ENCODE measurements at regions not wholly inside any gene's neighbourhood (a gene's known extent, or its start where the extent isn't known, plus 50 kb on each side); places are given as distances from the start of the nearest gene placed in this dataset.
A peak's percentile ranks its signal among the peaks of the same experiment; 100 is the strongest.

DNA sequence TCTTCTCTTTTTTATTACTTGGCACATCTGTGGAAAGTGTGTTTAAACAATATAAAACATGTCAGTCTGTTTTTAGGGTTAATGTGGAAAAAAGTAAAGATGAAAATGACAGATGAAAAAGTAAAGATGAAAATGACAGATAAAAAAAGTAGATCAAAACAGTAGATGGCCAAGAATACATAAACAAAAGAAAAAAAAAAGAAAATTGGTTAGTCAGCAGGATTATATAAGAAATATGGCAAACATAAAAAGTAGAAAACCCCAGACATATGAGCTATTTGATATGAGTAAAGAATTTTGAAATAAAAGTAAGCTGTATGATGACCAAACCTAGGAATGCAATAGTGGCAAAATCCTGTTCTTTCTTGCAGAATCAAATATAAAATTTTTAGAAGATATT lies 365.7 kb upstream of the AKR1E2 start:
- H3K36me3 Mint-ChIP-seq, result no peaks in the 10 kb centered on the region
- peaks cover 3% of the 10 kb centered on the region for H3K9me3 Mint-ChIP-seq (ENCODE audit: low read depth)
- peaks cover 6% of the 10 kb centered on the region for H3K27me3 Mint-ChIP-seq
- H3K4me1 Mint-ChIP-seq (ENCODE audit: low read depth), result no peaks in the 10 kb centered on the region
- H3K4me3 Mint-ChIP-seq, result no peak overlapping the region
- H3K27ac Mint-ChIP-seq, result no peak overlapping the region

DNA sequence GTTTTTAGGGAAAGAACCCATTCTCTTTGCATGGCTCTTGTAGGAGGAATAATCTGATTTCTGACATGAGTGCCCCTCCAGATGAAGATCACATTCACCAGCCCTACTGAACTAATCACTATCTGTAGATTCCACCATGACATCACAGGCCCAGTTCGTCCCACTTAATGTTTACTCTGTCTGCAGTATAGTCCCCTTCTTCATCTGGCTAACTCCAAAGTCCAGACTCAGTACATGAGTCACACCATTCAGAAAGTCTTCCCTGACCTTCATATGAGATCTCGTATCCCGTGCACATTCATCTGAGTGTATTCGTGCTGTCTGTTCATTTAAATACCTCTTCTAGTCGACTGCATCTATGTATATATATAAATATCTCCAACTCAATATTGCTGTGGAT lies 366.5 kb upstream of the AKR1E2 start:
- Mint-ChIP-seq H3K27ac (no peak overlapping the region), H3K4me1 (ENCODE audit: low read depth) (no peaks in the 10 kb centered on the region), H3K36me3 (no peaks in the 10 kb centered on the region), H3K4me3 (no peak overlapping the region), H3K27me3 (peaks cover 6% of the 10 kb centered on the region), H3K9me3 (ENCODE audit: low read depth) (peaks cover 3% of the 10 kb centered on the region)

DNA sequence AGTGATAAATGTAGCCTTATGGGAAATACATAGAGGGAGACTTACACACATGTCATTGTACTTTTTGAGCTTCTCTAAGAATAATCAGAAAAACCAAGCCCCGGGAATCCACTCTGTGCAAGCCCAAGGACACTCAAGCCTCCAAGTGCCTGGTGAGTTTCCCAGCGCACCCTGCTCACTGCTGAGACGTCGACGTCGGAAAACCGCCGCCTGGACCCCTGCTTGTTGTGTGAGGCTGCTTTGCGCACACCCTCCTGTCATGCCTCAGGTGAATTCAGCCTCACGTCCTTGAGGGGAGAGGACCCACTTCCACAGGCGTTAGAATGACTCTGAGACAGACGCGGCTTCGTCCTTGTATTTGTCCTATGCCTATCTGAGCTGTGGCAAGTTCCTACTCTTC lies 368.4 kb upstream of the AKR1E2 start:
- Mint-ChIP-seq H3K9me3 (ENCODE audit: low read depth) (no peaks in the 10 kb centered on the region), H3K4me3 (no peak overlapping the region), H3K36me3 (no peaks in the 10 kb centered on the region), H3K27me3 (peaks cover 5% of the 10 kb centered on the region), H3K27ac (no peak overlapping the region), H3K4me1 (ENCODE audit: low read depth) (no peaks in the 10 kb centered on the region)

DNA sequence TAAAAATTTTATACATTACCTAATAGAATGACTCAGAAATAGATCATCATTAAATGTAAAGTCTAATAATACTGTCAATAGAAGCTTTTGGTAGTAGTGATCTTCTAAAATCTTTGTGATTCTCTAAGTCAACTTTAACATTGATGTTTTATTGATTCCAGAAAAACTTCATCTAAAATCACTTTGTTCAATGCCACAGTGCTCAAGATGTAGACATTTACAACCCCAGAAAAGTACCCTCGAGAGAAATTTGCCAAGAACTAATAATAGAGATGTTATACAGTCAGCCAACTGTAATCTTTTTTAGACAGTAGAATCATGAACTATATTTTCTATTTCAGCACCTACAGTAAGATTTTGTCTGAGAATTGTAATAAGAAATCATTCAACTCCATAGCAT lies 369.2 kb upstream of the AKR1E2 start:
- Mint-ChIP-seq H3K9me3 (ENCODE audit: low read depth) (no peaks in the 10 kb centered on the region), H3K27ac (no peak overlapping the region), H3K4me1 (ENCODE audit: low read depth) (no peaks in the 10 kb centered on the region), H3K27me3 (peaks cover 5% of the 10 kb centered on the region), H3K36me3 (no peaks in the 10 kb centered on the region), H3K4me3 (no peak overlapping the region)

DNA sequence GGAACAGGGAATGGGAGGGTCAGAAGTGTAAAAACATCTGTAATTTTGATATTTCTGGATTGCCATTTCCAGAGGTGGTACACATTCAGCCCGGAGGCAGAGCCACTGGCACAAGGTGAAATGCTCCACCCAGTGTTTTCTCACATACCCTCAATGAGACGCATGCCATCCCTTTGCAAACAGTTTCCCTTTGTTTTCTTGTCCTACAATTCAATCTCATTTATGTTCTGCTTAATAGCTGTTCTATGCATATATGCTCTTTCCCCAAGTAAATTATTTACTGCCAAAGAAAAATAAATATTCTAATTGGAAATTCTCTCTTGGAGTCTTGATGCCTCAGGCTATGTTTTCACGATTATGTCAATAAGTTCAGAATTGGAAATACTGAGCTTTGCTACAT lies 369.7 kb upstream of the AKR1E2 start:
- H3K9me3 Mint-ChIP-seq (ENCODE audit: low read depth), result no peaks in the 10 kb centered on the region
- peaks cover 5% of the 10 kb centered on the region for H3K27me3 Mint-ChIP-seq
- peaks cover under 1% of the 10 kb centered on the region for H3K4me1 Mint-ChIP-seq (ENCODE audit: low read depth)
- H3K36me3 Mint-ChIP-seq, result no peaks in the 10 kb centered on the region
- no peak overlapping the region for H3K27ac Mint-ChIP-seq
- no peak overlapping the region for H3K4me3 Mint-ChIP-seq

DNA sequence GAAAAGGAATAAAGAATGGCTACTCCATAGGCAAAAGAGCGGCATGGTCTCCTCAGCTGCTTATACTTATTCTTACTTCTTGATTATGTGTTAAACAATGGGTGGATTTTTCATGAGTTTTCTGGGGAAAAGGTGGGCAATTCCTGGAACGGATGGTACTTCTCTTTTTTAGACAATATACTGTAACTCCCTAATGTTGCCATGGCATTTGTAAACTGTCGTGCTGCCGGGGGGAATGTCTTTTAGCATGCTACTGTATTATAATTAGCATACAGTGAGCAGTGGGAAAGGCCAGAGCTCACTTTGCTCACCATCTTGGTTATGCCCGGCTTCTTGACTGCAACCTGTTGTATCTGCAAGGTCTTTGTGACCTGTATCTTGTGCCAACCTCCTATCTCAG lies 372.1 kb upstream of the AKR1E2 start:
- Mint-ChIP-seq H3K27me3 (peaks cover 6% of the 10 kb centered on the region), H3K27ac (no peak overlapping the region), H3K9me3 (ENCODE audit: low read depth) (no peaks in the 10 kb centered on the region), H3K4me3 (no peak overlapping the region), H3K4me1 (ENCODE audit: low read depth) (peaks cover 11% of the 10 kb centered on the region), H3K36me3 (no peaks in the 10 kb centered on the region)

DNA sequence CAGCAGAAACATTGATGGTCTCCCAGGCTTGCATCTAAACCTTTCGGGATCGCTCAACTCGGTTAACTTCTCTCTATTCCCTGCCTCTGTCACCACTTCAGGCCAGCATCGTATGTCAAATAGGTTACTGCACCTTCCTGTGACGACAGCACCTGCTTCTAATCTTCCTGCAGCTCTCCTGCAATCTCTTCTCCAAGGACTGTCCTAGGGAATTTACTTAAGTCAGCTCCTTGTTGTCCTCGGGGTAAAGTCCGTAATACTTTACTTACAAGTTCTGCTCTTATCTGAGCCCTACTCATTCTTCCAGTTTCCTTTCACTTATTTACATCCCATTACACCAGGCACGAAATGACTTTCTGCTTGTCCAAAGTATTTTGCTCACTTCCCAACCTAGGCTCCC lies 372.7 kb upstream of the AKR1E2 start:
- no peak overlapping the region for H3K27ac Mint-ChIP-seq

DNA sequence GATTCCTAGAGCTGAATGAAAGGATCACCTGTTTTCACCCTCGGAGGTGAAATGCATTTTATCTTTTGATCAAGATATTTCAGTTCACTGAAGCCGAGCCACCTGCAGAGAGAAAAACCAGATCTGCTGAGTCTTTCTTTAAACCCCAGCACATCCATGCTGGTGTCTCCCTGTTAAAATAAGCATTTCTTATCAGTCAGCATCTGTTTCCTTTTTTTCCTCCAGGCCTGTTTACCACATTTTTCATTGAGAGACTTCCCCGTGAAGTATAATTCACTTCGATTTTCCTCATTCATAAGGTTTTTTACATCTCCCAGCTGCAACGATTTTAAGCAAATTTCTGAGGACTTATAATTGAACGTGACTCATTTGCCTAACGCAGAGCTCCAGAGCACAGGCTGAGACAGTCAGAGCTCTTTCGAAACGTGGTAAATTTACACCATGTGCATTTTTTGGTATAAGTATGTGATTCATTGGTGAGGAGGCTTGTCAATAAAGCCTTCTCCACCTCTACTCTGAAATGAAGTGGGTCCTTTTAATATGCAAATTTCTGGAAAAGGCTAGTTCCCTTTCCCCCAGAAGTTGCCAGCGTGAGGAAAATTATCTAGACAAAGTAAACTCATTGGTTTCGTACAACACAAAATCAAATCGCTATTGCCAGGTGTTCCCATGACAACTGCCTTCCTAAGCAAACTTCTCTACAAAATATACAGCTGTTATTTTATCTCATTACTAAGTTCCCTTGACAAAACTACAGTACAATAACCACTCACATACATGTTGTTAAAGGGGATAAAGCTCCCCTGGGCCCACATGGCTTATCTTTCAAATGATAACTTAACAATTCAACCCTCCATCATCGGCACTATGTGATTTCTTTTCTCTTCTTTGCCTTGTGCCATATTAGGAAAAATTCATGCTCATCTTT lies 374.8 kb upstream of the AKR1E2 start:
- Mint-ChIP-seq H3K4me3 (no peak overlapping the region), H3K36me3 (no peaks in the 10 kb centered on the region), H3K9me3 (ENCODE audit: low read depth) (no peaks in the 10 kb centered on the region), H3K4me1 (ENCODE audit: low read depth) (peaks cover 11% of the 10 kb centered on the region), H3K27me3 (peaks cover 5% of the 10 kb centered on the region), H3K27ac (peak overlapping the region; percentile 7)

More for the DNA sequence above, 372.7 kb upstream of the AKR1E2 start:
- H3K9me3 Mint-ChIP-seq (ENCODE audit: low read depth), result no peaks in the 10 kb centered on the region
- H3K4me3 Mint-ChIP-seq, result no peak overlapping the region
- no peaks in the 10 kb centered on the region for H3K36me3 Mint-ChIP-seq
- H3K27me3 Mint-ChIP-seq, result peaks cover 6% of the 10 kb centered on the region
- peaks cover 11% of the 10 kb centered on the region for H3K4me1 Mint-ChIP-seq (ENCODE audit: low read depth)

DNA sequence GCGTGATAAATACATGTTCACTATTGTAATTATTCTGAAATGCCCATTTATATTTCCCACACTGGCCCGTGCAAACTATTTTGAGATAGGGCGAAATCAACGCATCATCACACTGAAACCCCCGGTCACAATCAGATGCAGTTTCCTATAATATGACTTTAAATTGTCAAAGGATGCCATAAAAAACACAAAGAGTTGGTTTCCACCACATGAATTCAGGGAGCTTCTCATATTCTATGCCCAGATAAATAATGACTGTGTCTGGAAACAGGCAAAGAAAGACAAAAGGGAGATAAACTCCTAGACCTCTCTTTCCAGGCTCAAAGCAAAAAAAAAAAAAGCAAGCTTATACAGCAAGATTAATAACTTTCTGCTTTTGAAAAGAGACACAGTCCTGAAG lies 375.8 kb upstream of the AKR1E2 start:
- Mint-ChIP-seq H3K4me3 (no peak overlapping the region), H3K27me3 (peaks cover 5% of the 10 kb centered on the region), H3K36me3 (no peaks in the 10 kb centered on the region), H3K4me1 (ENCODE audit: low read depth) (peaks cover 11% of the 10 kb centered on the region), H3K9me3 (ENCODE audit: low read depth) (no peaks in the 10 kb centered on the region), H3K27ac (no peak overlapping the region)

DNA sequence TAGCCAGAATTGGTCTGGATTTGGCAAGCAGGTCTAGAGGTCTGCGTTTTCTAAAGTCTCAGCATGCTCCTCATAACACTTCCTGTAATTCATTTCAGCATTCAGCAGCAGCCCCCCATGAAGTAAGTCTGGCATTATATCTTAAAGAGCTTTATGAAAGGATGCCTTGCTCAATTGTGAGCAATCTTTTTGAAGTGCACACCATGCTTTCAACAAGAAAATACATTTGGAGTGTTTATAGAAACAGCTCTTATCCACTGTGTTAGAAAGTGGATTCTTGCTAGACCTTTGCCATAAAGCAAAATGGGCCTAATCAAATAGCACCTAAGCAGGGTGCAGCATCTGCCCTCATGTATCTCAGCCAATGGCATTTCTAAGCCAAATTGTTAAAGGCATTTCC lies 378.0 kb upstream of the AKR1E2 start:
- Mint-ChIP-seq H3K27me3 (peaks cover 10% of the 10 kb centered on the region), H3K36me3 (peaks cover 8% of the 10 kb centered on the region), H3K27ac (no peak overlapping the region), H3K9me3 (ENCODE audit: low read depth) (peaks cover 9% of the 10 kb centered on the region), H3K4me1 (ENCODE audit: low read depth) (peaks cover 11% of the 10 kb centered on the region), H3K4me3 (no peak overlapping the region)

DNA sequence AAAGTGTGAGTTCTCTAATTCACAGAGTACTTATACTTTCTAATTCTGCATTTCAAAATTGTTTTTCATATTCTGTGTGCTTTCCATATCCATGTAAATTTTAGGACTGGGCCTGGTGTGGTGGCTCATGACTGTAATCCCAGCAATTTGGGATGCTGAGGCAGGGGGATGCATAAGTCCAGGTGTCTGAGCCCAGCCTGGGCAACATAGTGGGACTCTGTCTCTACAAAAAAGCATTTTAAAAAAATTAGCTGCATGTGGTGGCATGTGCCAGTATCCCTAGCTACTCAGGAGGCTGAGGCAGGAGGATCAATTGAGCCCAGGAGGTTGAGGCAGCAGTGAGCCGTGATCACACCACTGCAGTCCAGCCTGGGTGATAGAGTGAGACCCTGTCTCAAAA lies 382.6 kb upstream of the AKR1E2 start:
- Mint-ChIP-seq H3K36me3 (peaks cover 8% of the 10 kb centered on the region), H3K27ac (no peak overlapping the region), H3K4me3 (no peak overlapping the region), H3K4me1 (ENCODE audit: low read depth) (no peaks in the 10 kb centered on the region), H3K9me3 (ENCODE audit: low read depth) (peaks cover 18% of the 10 kb centered on the region), H3K27me3 (peaks cover 5% of the 10 kb centered on the region)

DNA sequence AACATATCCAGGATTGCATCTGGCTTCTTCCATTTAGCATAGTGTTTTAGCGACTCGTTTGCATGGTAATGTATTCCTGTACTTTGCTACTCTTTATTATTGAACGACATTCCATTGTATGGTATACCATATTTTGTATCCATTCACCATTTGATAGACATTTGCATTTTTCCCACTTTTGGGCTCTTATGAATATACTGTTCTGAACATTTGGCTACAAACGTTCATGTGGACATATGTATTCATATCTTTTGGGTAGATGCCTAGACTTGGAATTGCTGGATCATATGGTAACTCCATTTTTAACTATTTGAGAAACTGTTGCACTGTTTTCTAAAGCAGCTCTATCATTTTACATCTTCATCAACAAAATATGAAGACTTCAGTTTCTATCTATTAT lies 383.7 kb upstream of the AKR1E2 start:
- Mint-ChIP-seq H3K4me1 (ENCODE audit: low read depth) (no peaks in the 10 kb centered on the region), H3K36me3 (peaks cover 8% of the 10 kb centered on the region), H3K4me3 (no peak overlapping the region), H3K27me3 (peaks cover 5% of the 10 kb centered on the region), H3K9me3 (ENCODE audit: low read depth) (peaks cover 18% of the 10 kb centered on the region), H3K27ac (no peak overlapping the region)

DNA sequence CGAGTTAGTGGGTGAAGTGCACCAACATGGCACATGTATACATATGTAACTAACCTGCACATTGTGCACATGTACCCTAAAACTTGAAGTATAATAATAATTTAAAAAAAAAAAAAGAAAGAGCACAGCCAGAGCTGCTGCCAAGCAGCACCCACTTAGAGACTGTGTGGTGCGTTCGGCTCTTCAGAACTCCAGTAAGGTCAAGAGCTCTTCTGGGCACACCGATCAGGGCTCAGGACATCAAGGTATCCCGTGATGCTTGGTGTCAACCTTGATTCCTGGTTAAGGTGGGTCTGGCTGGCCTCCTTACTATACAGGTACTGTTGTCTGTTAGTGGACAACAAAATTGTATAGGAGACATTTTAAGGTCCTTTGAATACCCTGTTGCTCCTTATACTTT lies 385.7 kb upstream of the AKR1E2 start:
- Mint-ChIP-seq H3K27ac (no peak overlapping the region), H3K9me3 (ENCODE audit: low read depth) (peaks cover 18% of the 10 kb centered on the region), H3K36me3 (peaks cover 8% of the 10 kb centered on the region), H3K4me1 (ENCODE audit: low read depth) (no peaks in the 10 kb centered on the region), H3K4me3 (no peak overlapping the region), H3K27me3 (peaks cover 5% of the 10 kb centered on the region)

DNA sequence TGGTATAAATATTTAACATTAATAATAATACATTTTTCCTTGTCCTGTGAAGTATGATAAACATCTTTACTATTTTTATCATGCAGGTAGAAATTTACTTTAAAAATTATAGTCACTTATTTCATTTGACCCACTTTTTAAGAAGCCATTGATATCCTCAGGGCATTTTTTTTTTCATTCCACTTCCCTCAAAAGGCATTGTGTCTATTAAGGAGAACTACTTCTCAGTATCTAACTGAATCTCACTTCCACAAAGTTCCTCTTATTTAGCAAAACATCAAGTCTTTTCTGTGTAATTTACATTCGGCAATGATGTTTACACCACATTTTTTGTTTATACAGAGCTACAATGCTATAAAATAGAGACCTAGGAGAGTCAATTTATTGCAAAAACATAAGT lies 388.2 kb upstream of the AKR1E2 start:
- Mint-ChIP-seq H3K27ac (no peak overlapping the region), H3K9me3 (ENCODE audit: low read depth) (peaks cover 7% of the 10 kb centered on the region), H3K36me3 (no peaks in the 10 kb centered on the region), H3K4me1 (ENCODE audit: low read depth) (no peaks in the 10 kb centered on the region), H3K27me3 (no peaks in the 10 kb centered on the region), H3K4me3 (no peak overlapping the region)

DNA sequence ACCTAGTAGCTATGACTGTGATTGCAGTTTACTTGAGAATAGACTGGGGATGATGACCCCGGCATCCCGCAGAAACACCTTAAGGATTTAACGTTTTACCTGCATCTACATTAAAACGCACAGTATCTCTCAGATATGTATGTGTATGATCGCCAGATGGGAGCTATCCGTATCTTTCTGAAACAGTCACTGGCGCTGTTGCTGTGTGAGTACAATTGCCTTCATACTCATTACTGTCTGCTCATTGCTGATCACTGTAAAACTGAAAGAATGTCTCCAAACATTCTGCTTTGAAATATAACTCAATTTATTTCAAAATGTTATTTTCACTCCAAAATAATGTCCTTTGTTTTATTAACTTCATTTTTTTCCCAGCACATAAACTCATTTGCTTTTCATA lies 388.9 kb upstream of the AKR1E2 start:
- H3K27me3 Mint-ChIP-seq, result no peaks in the 10 kb centered on the region
- H3K4me3 Mint-ChIP-seq, result no peak overlapping the region
- H3K36me3 Mint-ChIP-seq, result no peaks in the 10 kb centered on the region
- H3K27ac Mint-ChIP-seq, result no peak overlapping the region
- peaks cover 4% of the 10 kb centered on the region for H3K9me3 Mint-ChIP-seq (ENCODE audit: low read depth)
- H3K4me1 Mint-ChIP-seq (ENCODE audit: low read depth), result no peaks in the 10 kb centered on the region

DNA sequence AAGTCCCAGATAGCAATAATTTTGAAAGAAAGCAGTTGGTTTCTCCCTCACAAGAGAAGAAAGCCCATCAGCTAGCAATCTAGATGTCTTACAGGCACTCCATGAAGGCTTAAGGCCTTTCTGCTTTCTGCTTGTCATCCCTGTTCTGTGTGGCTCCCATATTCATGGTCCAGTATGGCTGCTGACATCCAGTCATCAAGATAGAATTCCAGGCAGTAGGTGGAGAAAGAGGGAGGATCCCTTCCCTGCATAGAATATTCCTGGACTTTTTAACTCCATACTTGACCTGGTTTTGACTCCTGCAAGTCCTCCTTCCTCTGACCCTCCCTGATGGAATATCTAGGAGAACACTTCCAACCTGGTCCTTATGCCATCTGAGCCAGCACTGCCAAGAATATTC lies 389.9 kb upstream of the AKR1E2 start:
- H3K9me3 Mint-ChIP-seq (ENCODE audit: low read depth), result no peaks in the 10 kb centered on the region
- no peaks in the 10 kb centered on the region for H3K4me1 Mint-ChIP-seq (ENCODE audit: low read depth)
- H3K36me3 Mint-ChIP-seq, result no peaks in the 10 kb centered on the region
- no peak overlapping the region for H3K27ac Mint-ChIP-seq
- H3K4me3 Mint-ChIP-seq, result no peak overlapping the region
- H3K27me3 Mint-ChIP-seq, result no peaks in the 10 kb centered on the region

Data from activated naive CD8-positive, alpha-beta T cell (primary cell).